HEK293 (cell line): ENCODE measurements at regions not wholly inside any gene's neighbourhood (a gene's known extent, or its start where the extent isn't known, plus 50 kb on each side); places are given as distances from the start of the nearest gene placed in this dataset.

Experiments used
- GLI4 ChIP-seq: fragments of 450-650 bp; formaldehyde crosslinking; IDR thresholded peaks from 2 replicates; pipeline ENCODE4 v1.5.1; 2016; ENCODE audit warnings: missing biosample characterization, missing genetic modification characterization
- ZBTB1 ChIP-seq: fragments of 450-650 bp; formaldehyde crosslinking; IDR thresholded peaks from 2 replicates; pipeline ENCODE4 v1.5.1; 2016; ENCODE audit warnings: missing biosample characterization, missing genetic modification characterization
- ZNF214 ChIP-seq: fragments of 450-650 bp; formaldehyde crosslinking; IDR thresholded peaks from 2 replicates; pipeline ENCODE4 v1.5.1; 2017; ENCODE audit warnings: missing biosample characterization, mild to moderate bottlenecking, missing genetic modification characterization, borderline replicate concordance
- ZNF239 ChIP-seq: fragments of 450-650 bp; formaldehyde crosslinking; IDR thresholded peaks from 2 replicates; pipeline ENCODE4 v1.5.1; 2016; ENCODE audit warnings: missing biosample characterization, missing genetic modification characterization
- ZNF335 ChIP-seq: fragments of 450-650 bp; formaldehyde crosslinking; conservative IDR thresholded peaks from 2 replicates; pipeline ENCODE4 v1.5.1; 2016; ENCODE audit warnings: missing biosample characterization, missing genetic modification characterization
- ZNF555 ChIP-seq: fragments of 450-650 bp; formaldehyde crosslinking; conservative IDR thresholded peaks from 2 replicates; pipeline ENCODE4 v1.5.1; 2017; ENCODE audit warnings: missing biosample characterization, mild to moderate bottlenecking, missing genetic modification characterization, inconsistent platforms
- ZNF843 ChIP-seq: fragments of 450-650 bp; formaldehyde crosslinking; IDR thresholded peaks from 2 replicates; pipeline ENCODE4 v1.5.1; 2016; ENCODE audit warnings: missing biosample characterization, missing genetic modification characterization
- TF ChIP-seq, protein P1 (sequence below): fragments of 450-650 bp; formaldehyde crosslinking; IDR thresholded peaks from 2 replicates; pipeline ENCODE4 v1.5.1; 2016; ENCODE audit warnings: missing biosample characterization, missing genetic modification characterization
- TF ChIP-seq, protein P2 (sequence below): fragments of 450-650 bp; formaldehyde crosslinking; IDR thresholded peaks from 2 replicates; pipeline ENCODE4 v1.5.1; 2016; ENCODE audit warnings: missing biosample characterization, missing genetic modification characterization
- TF ChIP-seq, protein P3 (sequence below): fragments of 450-650 bp; formaldehyde crosslinking; IDR thresholded peaks from 2 replicates; pipeline ENCODE4 v1.5.1; 2016; ENCODE audit warnings: missing biosample characterization, missing genetic modification characterization

DNA sequence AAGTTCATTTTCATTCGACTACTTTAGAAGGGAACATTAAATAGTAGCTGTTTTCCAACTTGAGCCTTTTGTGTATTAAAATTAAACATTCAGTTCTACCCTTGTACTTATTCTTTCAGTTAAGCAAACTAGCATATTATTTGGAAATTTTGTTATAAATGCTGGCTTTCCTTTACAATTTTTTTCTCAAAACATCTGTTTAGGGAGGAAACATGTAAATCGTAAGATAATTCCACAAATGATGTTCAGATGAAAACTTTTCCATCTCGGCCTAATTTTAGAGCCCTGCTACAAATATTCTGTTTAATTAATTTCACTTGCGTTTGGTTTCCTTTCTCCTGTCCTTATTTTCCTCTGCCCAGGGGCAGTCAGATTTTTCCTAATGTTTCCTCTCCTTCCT lies 476.2 kb upstream of the RGMA start:
- TF ChIP-seq, protein P1, sequence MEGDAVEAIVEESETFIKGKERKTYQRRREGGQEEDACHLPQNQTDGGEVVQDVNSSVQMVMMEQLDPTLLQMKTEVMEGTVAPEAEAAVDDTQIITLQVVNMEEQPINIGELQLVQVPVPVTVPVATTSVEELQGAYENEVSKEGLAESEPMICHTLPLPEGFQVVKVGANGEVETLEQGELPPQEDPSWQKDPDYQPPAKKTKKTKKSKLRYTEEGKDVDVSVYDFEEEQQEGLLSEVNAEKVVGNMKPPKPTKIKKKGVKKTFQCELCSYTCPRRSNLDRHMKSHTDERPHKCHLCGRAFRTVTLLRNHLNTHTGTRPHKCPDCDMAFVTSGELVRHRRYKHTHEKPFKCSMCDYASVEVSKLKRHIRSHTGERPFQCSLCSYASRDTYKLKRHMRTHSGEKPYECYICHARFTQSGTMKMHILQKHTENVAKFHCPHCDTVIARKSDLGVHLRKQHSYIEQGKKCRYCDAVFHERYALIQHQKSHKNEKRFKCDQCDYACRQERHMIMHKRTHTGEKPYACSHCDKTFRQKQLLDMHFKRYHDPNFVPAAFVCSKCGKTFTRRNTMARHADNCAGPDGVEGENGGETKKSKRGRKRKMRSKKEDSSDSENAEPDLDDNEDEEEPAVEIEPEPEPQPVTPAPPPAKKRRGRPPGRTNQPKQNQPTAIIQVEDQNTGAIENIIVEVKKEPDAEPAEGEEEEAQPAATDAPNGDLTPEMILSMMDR (tag by site-specific recombination): no peak
- TF ChIP-seq ZNF843 (tag by site-specific recombination) (no peak), GLI4 (tag by site-specific recombination) (no peak), ZNF239 (tag by site-specific recombination) (no peak), ZNF335 (tag by site-specific recombination) (no peak), ZNF555 (tag by site-specific recombination) (no peak), ZBTB1 (tag by site-specific recombination) (no peak), ZNF214 (tag by site-specific recombination) (no peak)
- TF ChIP-seq, protein P2, sequence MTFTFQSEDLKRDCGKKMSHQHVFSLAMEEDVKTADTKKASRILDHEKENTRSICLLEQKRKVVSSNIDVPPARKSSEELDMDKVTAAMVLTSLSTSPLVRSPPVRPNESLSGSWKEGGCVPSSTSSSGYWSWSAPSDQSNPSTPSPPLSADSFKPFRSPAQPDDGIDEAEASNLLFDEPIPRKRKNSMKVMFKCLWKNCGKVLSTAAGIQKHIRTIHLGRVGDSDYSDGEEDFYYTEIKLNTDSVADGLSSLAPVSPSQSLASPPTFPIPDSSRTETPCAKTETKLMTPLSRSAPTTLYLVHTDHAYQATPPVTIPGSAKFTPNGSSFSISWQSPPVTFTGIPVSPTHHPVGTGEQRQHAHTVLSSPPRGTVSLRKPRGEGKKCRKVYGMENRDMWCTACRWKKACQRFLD: no peak
- TF ChIP-seq, protein P3, sequence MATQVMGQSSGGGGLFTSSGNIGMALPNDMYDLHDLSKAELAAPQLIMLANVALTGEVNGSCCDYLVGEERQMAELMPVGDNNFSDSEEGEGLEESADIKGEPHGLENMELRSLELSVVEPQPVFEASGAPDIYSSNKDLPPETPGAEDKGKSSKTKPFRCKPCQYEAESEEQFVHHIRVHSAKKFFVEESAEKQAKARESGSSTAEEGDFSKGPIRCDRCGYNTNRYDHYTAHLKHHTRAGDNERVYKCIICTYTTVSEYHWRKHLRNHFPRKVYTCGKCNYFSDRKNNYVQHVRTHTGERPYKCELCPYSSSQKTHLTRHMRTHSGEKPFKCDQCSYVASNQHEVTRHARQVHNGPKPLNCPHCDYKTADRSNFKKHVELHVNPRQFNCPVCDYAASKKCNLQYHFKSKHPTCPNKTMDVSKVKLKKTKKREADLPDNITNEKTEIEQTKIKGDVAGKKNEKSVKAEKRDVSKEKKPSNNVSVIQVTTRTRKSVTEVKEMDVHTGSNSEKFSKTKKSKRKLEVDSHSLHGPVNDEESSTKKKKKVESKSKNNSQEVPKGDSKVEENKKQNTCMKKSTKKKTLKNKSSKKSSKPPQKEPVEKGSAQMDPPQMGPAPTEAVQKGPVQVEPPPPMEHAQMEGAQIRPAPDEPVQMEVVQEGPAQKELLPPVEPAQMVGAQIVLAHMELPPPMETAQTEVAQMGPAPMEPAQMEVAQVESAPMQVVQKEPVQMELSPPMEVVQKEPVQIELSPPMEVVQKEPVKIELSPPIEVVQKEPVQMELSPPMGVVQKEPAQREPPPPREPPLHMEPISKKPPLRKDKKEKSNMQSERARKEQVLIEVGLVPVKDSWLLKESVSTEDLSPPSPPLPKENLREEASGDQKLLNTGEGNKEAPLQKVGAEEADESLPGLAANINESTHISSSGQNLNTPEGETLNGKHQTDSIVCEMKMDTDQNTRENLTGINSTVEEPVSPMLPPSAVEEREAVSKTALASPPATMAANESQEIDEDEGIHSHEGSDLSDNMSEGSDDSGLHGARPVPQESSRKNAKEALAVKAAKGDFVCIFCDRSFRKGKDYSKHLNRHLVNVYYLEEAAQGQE (tag by site-specific recombination): no peak
